ENCODE measurements at regions not wholly inside any gene's neighbourhood (a gene's known extent, or its start where the extent isn't known, plus 50 kb on each side); places are given as distances from the start of the nearest gene placed in this dataset.
"Not testable (repeated sequence)": the region's sequence is repeated elsewhere in the genome, so short reads cannot be mapped to it uniquely, and the experiment has no call there.

- Histone ChIP-seq H3K4me1 (no peaks in the 10 kb centered on the region), H3K9ac (no peak overlapping the region), H4K20me1 (no peaks in the 10 kb centered on the region), H3K9me3 (replicated peaks in 1 of 11) (peaks cover 27 to 52% (median 41%) of the 10 kb centered on the region in 11 experiments), H3K27me3 (no peaks in the 10 kb centered on the region), H3K27ac (no peak overlapping the region), H3K4me2 (no peak overlapping the region), H3K36me3 (no peaks in the 10 kb centered on the region), H3K4me3 (no peak overlapping the region)
- TF ChIP-seq Cebpa-rat (IDR thresholded peaks at IDR 0.05): no peak
These were observed 597.0 kb downstream of the IQCM start for GRCh38 chr4:149218672-149219071.

GRCh38 chr4:149214301-149214700 is 601.3 kb downstream of the IQCM start:
- no peaks in the 10 kb centered on the region for H4K20me1 ChIP-seq
- H3K4me1 ChIP-seq: no peaks in the 10 kb centered on the region
- H3K9ac ChIP-seq: no peak overlapping the region
- H3K4me3 ChIP-seq: no peak overlapping the region
- H3K36me3 ChIP-seq: no peaks in the 10 kb centered on the region
- H3K27ac ChIP-seq: no peak overlapping the region
- TF ChIP-seq Cebpa-rat (IDR thresholded peaks at IDR 0.05): no peak
- H3K4me2 ChIP-seq: no peak overlapping the region
- H3K9me3 ChIP-seq (replicated peaks in 1 of 11): peaks cover 5 to 11% (median 9%) of the 10 kb centered on the region in 11 experiments; a peak in 21 of 22 replicates
- no peaks in the 10 kb centered on the region for H3K27me3 ChIP-seq

- H3K4me1 ChIP-seq: no peaks in the 10 kb centered on the region
- no peak overlapping the region for H3K27ac ChIP-seq
- no peaks in the 10 kb centered on the region for H3K36me3 ChIP-seq
- H3K4me3 ChIP-seq: no peak overlapping the region
- H4K20me1 ChIP-seq: no peaks in the 10 kb centered on the region
- H3K27me3 ChIP-seq: no peaks in the 10 kb centered on the region
- TF ChIP-seq Cebpa-rat (IDR thresholded peaks at IDR 0.05): no peak
- no peak overlapping the region for H3K4me2 ChIP-seq
- no peaks in the 10 kb centered on the region for H3K9me3 ChIP-seq (replicated peaks in 1 of 11)
- no peak overlapping the region for H3K9ac ChIP-seq
These were observed 603.8 kb downstream of the IQCM start for GRCh38 chr4:149211876-149212275.

- Histone ChIP-seq H4K20me1 (no peaks in the 10 kb centered on the region), H3K9ac (no peak overlapping the region), H3K4me3 (no peak overlapping the region), H3K36me3 (no peaks in the 10 kb centered on the region), H3K27me3 (no peaks in the 10 kb centered on the region), H3K27ac (no peak overlapping the region), H3K4me2 (no peak overlapping the region), H3K9me3 (replicated peaks in 1 of 11) (no peaks in the 10 kb centered on the region), H3K4me1 (no peaks in the 10 kb centered on the region)
- TF ChIP-seq Cebpa-rat (IDR thresholded peaks at IDR 0.05): no peak
These were observed 612.2 kb downstream of the IQCM start for GRCh38 chr4:149203256-149204001.

- H3K36me3 ChIP-seq: no peaks in the 10 kb centered on the region
- no peak for TF ChIP-seq Cebpa-rat (IDR thresholded peaks at IDR 0.05)
- H3K27me3 ChIP-seq: no peaks in the 10 kb centered on the region
- H3K27ac ChIP-seq: no peak overlapping the region
- H3K9me3 ChIP-seq (replicated peaks in 1 of 11): no peaks in the 10 kb centered on the region
- H3K4me3 ChIP-seq: no peak overlapping the region
- no peaks in the 10 kb centered on the region for H4K20me1 ChIP-seq
- H3K4me1 ChIP-seq: no peaks in the 10 kb centered on the region
- no peak overlapping the region for H3K4me2 ChIP-seq
- H3K9ac ChIP-seq: no peak overlapping the region
These were observed 613.5 kb downstream of the IQCM start for GRCh38 chr4:149202117-149202516.

- Histone ChIP-seq H4K20me1 (no peaks in the 10 kb centered on the region), H3K4me3 (no peak overlapping the region), H3K4me1 (no peaks in the 10 kb centered on the region), H3K9me3 (replicated peaks in 1 of 11) (no peaks in the 10 kb centered on the region), H3K27ac (no peak overlapping the region), H3K27me3 (no peaks in the 10 kb centered on the region), H3K36me3 (no peaks in the 10 kb centered on the region), H3K4me2 (no peak overlapping the region), H3K9ac (no peak overlapping the region)
- TF ChIP-seq Cebpa-rat (IDR thresholded peaks at IDR 0.05): no peak
These were observed 616.0 kb downstream of the IQCM start for GRCh38 chr4:149199594-149199993.

GRCh38 chr4:149194061-149194460 is 621.6 kb downstream of the IQCM start:
- no peaks in the 10 kb centered on the region for H4K20me1 ChIP-seq

GRCh38 chr4:149187726-149188125 is 627.9 kb downstream of the IQCM start:
- no peak overlapping the region for H3K4me2 ChIP-seq
- no peak overlapping the region for H3K4me3 ChIP-seq
- no peak overlapping the region for H3K9ac ChIP-seq
- H3K4me1 ChIP-seq: no peaks in the 10 kb centered on the region
- H3K36me3 ChIP-seq: no peaks in the 10 kb centered on the region
- no peak overlapping the region for H3K27ac ChIP-seq
- H4K20me1 ChIP-seq: no peaks in the 10 kb centered on the region
- TF ChIP-seq Cebpa-rat (IDR thresholded peaks at IDR 0.05): no peak
- H3K9me3 ChIP-seq (replicated peaks in 1 of 11): no peaks in the 10 kb centered on the region
- no peaks in the 10 kb centered on the region for H3K27me3 ChIP-seq

More at GRCh38 chr4:149194061-149194460, 621.6 kb downstream of the IQCM start:
- H3K9ac ChIP-seq: no peak overlapping the region
- no peaks in the 10 kb centered on the region for H3K36me3 ChIP-seq
- no peak overlapping the region for H3K4me3 ChIP-seq
- H3K4me2 ChIP-seq: no peak overlapping the region
- H3K4me1 ChIP-seq: no peaks in the 10 kb centered on the region
- H3K27ac ChIP-seq: no peak overlapping the region
- no peaks in the 10 kb centered on the region for H3K27me3 ChIP-seq
- TF ChIP-seq Cebpa-rat (IDR thresholded peaks at IDR 0.05): no peak
- H3K9me3 ChIP-seq (replicated peaks in 1 of 11): no peaks in the 10 kb centered on the region

- no peak overlapping the region for H3K27ac ChIP-seq
- no peaks in the 10 kb centered on the region for H4K20me1 ChIP-seq
- TF ChIP-seq Cebpa-rat (IDR thresholded peaks at IDR 0.05): no peak
- peaks cover 0 to 3% (median 0%) of the 10 kb centered on the region in 11 experiments; a peak in 1 of 22 replicates for H3K9me3 ChIP-seq (replicated peaks in 1 of 11)
- no peak overlapping the region for H3K4me2 ChIP-seq
- H3K9ac ChIP-seq: no peak overlapping the region
- no peak overlapping the region for H3K4me3 ChIP-seq
- H3K27me3 ChIP-seq: no peaks in the 10 kb centered on the region
- H3K4me1 ChIP-seq: no peaks in the 10 kb centered on the region; a peak in 1 of 20 replicates
- H3K36me3 ChIP-seq: no peaks in the 10 kb centered on the region
These were observed 632.0 kb downstream of the IQCM start for GRCh38 chr4:149183638-149184037.

- H4K20me1 ChIP-seq; H3K9me3 ChIP-seq (replicated peaks in 1 of 11); H3K27me3 ChIP-seq; H3K27ac ChIP-seq; H3K4me1 ChIP-seq; H3K4me3 ChIP-seq; H3K36me3 ChIP-seq; H3K4me2 ChIP-seq; H3K9ac ChIP-seq: not testable (repeated sequence)
These were observed 634.2 kb downstream of the IQCM start for GRCh38 chr4:149181459-149181858.
